HG02981 (cell line): ENCODE measurements at regions not wholly inside any gene's neighbourhood (a gene's known extent, or its start where the extent isn't known, plus 50 kb on each side); places are given as distances from the start of the nearest gene placed in this dataset.

Experiments
- ATAC-seq: cut with Tn5 transposase; IDR thresholded peaks from one replicate; pipeline ENCODE4 v1.9.1; 2021; ENCODE audit warnings: mild to moderate bottlenecking, moderate library complexity; ENCODE audit not compliant: unreplicated experiment

GRCh38 chr4:136458326-136458725 is 1074.0 kb downstream of the PCDH18 start:
- no peak for ATAC-seq

- no peak for ATAC-seq
These were observed 1074.7 kb downstream of the PCDH18 start for GRCh38 chr4:136457577-136457976.

- ATAC-seq = no peak
These were observed 1075.3 kb downstream of the PCDH18 start for GRCh38 chr4:136457004-136457403.

- ATAC-seq = no peak
These were observed 1089.3 kb downstream of the PCDH18 start for GRCh38 chr4:136443006-136443405.

GRCh38 chr4:136442447-136442846 is 1089.8 kb downstream of the PCDH18 start:
- ATAC-seq = no peak

- ATAC-seq = no peak
These were observed 1090.5 kb downstream of the PCDH18 start for GRCh38 chr4:136441629-136442282.

- ATAC-seq = no peak
These were observed 1093.6 kb downstream of the PCDH18 start for GRCh38 chr4:136438645-136439044.

GRCh38 chr4:136424052-136424451 is 1108.2 kb downstream of the PCDH18 start:
- no peak for ATAC-seq

DNA sequence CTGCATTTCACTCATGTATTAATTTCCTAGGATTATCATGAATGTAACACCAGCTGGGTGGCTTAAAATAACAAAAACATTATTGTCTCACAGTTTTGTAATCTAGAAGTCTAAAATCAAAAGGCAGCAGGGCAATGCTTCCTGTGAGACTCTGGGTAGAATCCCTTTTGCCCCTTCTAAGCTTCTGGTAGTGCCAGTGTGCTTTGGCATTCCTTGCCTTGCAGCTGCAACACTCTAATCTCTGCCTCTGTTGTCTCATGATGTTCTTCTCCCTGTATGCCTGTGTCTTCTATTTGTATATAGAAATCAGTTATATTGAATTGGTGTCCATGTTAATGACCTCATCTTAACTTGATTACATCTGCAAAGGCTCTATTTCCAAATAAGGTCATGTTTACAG is 1117.3 kb downstream of the PCDH18 start:
- no peak for ATAC-seq

- no peak for ATAC-seq
These were observed 1119.6 kb downstream of the PCDH18 start for GRCh38 chr4:136412708-136413107.

- ATAC-seq = no peak
These were observed 1131.5 kb downstream of the PCDH18 start for GRCh38 chr4:136400829-136401228.

DNA sequence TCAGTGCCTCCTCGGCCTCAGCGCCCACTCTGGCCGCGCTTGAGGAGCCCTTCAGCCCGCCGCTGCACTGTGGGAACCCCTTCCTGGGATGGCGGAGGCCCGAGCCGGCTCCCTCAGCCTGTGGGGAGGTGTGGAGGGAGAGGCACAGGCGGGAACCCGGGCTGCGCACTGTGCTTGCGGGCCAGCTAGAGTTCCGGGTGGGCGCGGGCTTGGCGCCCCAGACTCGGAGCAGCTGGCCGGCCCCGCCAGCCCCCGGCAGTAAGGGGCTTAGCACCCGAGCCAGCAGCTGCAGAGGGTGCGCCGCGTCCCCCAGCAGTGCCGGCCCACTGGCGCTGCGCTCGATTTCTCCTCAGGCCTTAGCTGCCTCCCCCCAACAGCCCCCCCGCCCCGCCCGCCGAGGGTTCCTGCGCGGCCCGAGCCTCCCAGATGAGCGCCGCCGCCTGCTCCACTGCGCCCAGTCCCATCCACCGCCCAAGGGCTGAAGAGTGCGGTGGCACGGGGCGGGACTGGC is 1137.0 kb downstream of the PCDH18 start:
- no peak for ATAC-seq

- ATAC-seq = no peak
These were observed 1139.7 kb downstream of the PCDH18 start for GRCh38 chr4:136392576-136392975.

DNA sequence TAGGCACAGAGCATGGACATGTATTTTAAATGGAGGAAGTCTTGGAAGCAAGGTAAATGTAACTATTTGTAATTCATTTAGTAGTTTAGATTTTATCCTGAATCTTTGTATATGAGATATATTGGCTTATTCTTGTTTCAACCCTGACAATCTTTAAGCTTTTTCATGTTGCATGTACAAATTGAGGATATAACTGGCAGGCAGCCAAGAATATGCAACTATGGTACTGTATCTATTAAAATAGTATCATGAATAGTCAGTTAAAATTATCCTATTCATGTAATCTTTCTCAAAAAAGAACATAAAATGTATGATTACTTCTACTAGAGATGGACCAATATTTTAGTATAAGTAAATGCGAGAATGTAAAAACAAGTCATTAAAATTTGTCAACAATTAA is 1141.5 kb downstream of the PCDH18 start:
- ATAC-seq = no peak

- ATAC-seq = no peak
These were observed 1149.2 kb downstream of the PCDH18 start for GRCh38 chr4:136383082-136383481.

- ATAC-seq = no peak
These were observed 1161.1 kb downstream of the PCDH18 start for GRCh38 chr4:136371231-136371630.

DNA sequence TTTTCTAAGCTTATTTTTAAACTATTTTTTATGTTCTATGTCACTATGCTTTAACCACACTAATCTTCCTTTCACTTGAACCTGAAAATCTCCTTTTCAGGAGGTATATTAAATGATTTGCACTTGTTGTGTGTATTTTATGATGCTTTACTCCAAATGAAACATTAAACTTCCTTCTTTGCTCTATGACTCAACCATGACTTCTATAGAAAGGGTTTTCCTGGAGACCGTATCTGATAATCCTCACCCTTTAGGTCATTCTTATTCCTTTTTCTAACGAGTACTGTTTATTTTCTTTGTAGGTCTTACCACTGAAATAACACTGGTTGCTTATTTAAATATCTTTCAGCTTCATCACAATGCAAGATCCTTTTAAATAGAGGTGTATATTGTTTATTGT is 1163.2 kb downstream of the PCDH18 start:
- no peak for ATAC-seq

- ATAC-seq = no peak
These were observed 1174.7 kb downstream of the PCDH18 start for GRCh38 chr4:136357556-136357955.

- no peak for ATAC-seq
These were observed 1176.3 kb downstream of the PCDH18 start for GRCh38 chr4:136355970-136356369.

GRCh38 chr4:136343340-136343739 is 1189.0 kb downstream of the PCDH18 start:
- no peak for ATAC-seq

DNA sequence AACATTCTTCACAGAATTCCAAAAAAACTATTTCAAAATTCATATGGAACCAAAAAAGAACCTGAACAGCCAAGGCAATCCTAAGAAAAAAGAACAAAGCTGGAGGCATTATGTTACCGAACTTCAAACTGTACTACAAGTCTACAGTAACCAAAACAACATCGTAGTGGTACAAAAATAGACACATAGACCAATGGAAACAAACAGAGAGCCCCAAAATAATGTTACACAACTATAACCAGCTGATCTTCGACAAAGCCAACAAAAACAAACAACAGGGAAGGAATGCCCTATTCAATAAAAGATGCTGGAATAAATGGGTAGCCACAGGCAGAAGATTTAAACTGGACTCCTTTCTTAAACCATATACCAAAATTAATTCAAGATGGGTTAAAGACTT is 1189.6 kb downstream of the PCDH18 start:
- ATAC-seq = no peak

DNA sequence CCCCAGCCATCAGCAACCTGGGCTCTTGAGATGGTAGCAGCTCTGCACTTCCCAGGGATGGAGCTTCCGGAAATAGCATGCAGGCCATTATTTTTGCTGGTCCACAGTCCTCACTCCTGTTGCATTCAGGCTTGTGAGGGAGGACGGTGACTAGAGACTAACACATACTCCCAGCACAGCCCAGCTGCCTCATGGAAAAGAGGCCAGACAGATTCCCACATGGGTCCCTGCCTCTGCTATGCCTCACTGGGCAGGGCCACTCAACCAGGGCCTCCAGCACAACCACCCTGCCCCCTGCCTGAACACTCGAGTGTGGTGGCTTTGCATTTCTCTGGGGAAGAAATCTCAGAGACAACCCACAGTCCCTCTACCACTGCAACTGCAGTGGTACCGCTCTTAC is 1195.1 kb downstream of the PCDH18 start:
- ATAC-seq = no peak

DNA sequence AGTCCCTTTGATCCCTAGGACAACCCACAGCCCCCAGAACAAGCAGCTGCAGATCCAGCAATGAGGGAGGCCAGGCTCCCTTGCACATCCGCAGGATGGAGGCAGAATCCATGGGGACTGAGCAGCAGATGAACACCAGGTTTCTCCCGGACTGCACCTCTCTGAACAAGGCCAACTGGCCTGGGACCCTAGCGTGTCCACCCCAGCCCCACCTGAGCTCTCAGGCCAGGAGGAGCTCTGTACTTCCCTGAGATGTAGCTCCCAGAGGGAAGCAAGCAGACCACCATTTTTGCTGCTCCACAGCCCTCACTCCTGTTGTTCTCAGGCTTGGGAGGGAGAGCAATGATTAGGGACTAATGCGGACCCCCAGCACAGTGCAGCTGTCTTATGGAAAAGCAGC is 1195.8 kb downstream of the PCDH18 start:
- ATAC-seq = no peak
